ENCODE measurements at regions not wholly inside any gene's neighbourhood (a gene's known extent, or its start where the extent isn't known, plus 50 kb on each side); places are given as distances from the start of the nearest gene placed in this dataset.

- TF ChIP-seq, protein P1, sequence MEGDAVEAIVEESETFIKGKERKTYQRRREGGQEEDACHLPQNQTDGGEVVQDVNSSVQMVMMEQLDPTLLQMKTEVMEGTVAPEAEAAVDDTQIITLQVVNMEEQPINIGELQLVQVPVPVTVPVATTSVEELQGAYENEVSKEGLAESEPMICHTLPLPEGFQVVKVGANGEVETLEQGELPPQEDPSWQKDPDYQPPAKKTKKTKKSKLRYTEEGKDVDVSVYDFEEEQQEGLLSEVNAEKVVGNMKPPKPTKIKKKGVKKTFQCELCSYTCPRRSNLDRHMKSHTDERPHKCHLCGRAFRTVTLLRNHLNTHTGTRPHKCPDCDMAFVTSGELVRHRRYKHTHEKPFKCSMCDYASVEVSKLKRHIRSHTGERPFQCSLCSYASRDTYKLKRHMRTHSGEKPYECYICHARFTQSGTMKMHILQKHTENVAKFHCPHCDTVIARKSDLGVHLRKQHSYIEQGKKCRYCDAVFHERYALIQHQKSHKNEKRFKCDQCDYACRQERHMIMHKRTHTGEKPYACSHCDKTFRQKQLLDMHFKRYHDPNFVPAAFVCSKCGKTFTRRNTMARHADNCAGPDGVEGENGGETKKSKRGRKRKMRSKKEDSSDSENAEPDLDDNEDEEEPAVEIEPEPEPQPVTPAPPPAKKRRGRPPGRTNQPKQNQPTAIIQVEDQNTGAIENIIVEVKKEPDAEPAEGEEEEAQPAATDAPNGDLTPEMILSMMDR (IDR thresholded peaks at IDR 0.05; ENCODE audit: insufficient read depth, low read length, poor library complexity, severe bottlenecking) = no peak
- DNase-seq (ENCODE audit: extremely low read depth, insufficient read length) = no peak
- H3K27me3 ChIP-seq (replicated peaks; ENCODE audit: control insufficient read depth, insufficient read depth, low read length) = no peaks in the 10 kb centered on the region
- H3K4me3 ChIP-seq (replicated peaks; ENCODE audit: low read depth, low read length) = no peak overlapping the region
- no peaks in the 10 kb centered on the region for H3K36me3 ChIP-seq (ENCODE audit: control insufficient read depth, insufficient read depth, low read length)
These were observed 174.9 kb upstream of the PAPPA start for GRCh38 chr9:115978659-115979096.

DNA sequence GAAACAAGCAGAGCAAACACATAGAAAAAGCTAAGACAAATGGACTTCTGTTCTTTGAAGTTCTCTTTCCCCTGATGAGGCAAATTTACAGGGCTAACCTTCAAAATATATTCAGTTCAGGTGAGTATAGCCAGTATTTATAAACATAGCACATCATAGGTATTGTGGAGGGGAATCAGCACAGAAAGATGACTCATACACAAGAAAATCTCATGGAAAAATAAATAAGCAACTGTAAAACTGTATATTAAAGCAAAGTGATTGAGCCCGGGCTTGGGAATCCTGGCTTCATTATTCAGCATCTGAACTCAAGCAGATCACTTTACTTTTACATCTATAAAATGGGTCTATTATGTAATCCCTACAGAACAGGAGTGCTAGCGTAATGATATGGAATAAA lies 173.5 kb upstream of the PAPPA start:
- no peak overlapping the region for H3K4me3 ChIP-seq (replicated peaks; ENCODE audit: low read depth, low read length)
- TF ChIP-seq, protein P1 (IDR thresholded peaks at IDR 0.05; ENCODE audit: insufficient read depth, low read length, poor library complexity, severe bottlenecking) = no peak
- no peak for DNase-seq (ENCODE audit: extremely low read depth, insufficient read length)
- no peaks in the 10 kb centered on the region for H3K36me3 ChIP-seq (ENCODE audit: control insufficient read depth, insufficient read depth, low read length)
- H3K27me3 ChIP-seq (replicated peaks; ENCODE audit: control insufficient read depth, insufficient read depth, low read length) = no peaks in the 10 kb centered on the region

DNA sequence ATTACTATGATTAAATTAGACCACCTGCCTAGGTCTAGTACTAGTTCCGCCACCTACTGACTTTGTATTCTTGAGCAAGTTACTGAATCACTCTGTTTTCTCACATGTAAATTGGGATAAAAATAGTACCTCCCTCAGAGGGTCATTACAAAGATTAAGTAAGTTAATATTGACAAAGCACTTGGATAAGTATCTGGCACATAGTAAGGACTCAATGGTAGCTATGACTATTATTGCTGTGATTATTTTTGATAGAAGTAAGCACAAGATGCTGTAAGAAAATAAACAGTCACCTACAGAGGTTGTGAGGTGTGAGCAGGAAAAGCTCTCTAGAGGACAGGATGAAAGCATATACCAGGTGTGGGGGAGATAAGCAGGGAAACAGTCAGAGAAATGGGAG lies 173.1 kb upstream of the PAPPA start:
- TF ChIP-seq, protein P1 (IDR thresholded peaks at IDR 0.05; ENCODE audit: insufficient read depth, low read length, poor library complexity, severe bottlenecking) = no peak
- no peak overlapping the region for H3K4me3 ChIP-seq (replicated peaks; ENCODE audit: low read depth, low read length)
- no peaks in the 10 kb centered on the region for H3K27me3 ChIP-seq (replicated peaks; ENCODE audit: control insufficient read depth, insufficient read depth, low read length)
- no peak for DNase-seq (ENCODE audit: extremely low read depth, insufficient read length)
- no peaks in the 10 kb centered on the region for H3K36me3 ChIP-seq (ENCODE audit: control insufficient read depth, insufficient read depth, low read length)

DNA sequence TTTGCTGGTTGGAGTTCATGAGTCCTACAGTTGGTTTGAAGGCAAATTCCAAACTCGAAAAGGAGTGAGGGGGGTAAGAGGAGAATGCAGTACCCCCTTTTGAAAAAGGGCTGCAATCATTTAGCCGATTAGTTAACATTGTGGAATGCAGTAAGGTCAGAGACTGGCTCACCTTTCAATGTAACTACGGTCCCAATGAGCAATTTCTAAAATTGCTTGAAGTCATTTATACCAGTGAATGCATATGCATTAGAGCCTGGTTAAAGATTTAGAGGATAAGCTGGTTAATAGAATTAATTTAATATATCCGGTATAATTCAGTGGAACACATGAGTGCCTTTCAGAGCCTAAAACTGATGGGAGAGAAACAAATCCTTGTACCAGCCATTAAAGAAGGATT lies 172.6 kb upstream of the PAPPA start:
- Histone ChIP-seq H3K4me3 (replicated peaks; ENCODE audit: low read depth, low read length) (no peak overlapping the region), H3K27me3 (replicated peaks; ENCODE audit: control insufficient read depth, insufficient read depth, low read length) (no peaks in the 10 kb centered on the region), H3K36me3 (ENCODE audit: control insufficient read depth, insufficient read depth, low read length) (no peaks in the 10 kb centered on the region)
- no peak for DNase-seq (ENCODE audit: extremely low read depth, insufficient read length)
- TF ChIP-seq, protein P1 (IDR thresholded peaks at IDR 0.05; ENCODE audit: insufficient read depth, low read length, poor library complexity, severe bottlenecking) = no peak

DNA sequence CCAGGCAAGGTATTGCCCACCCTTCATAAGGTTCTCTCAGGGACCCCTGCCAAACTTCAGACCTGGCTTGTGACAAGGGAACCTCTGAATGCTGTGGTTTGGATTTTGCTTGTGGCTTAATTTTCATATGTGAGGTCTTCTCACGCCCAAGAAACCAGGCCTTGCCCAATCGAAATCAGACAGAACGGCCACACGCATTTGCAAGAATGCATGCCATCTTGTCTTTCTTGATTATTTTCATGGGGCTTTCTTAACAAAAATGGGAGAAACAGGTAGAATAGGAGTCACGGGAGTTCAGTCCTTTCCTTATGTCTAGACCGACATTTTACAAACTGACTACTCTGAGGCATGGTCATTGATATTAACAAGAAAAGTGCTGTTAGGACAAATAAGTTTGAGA lies 170.2 kb upstream of the PAPPA start:
- TF ChIP-seq, protein P1 (IDR thresholded peaks at IDR 0.05; ENCODE audit: insufficient read depth, low read length, poor library complexity, severe bottlenecking) = no peak
- no peak for DNase-seq (ENCODE audit: extremely low read depth, insufficient read length)
- no peak overlapping the region for H3K4me3 ChIP-seq (replicated peaks; ENCODE audit: low read depth, low read length)
- H3K36me3 ChIP-seq (ENCODE audit: control insufficient read depth, insufficient read depth, low read length) = no peaks in the 10 kb centered on the region
- no peaks in the 10 kb centered on the region for H3K27me3 ChIP-seq (replicated peaks; ENCODE audit: control insufficient read depth, insufficient read depth, low read length)

- DNase-seq (ENCODE audit: extremely low read depth, insufficient read length) = no peak
- H3K27me3 ChIP-seq (replicated peaks; ENCODE audit: control insufficient read depth, insufficient read depth, low read length) = no peaks in the 10 kb centered on the region
- TF ChIP-seq, protein P1 (IDR thresholded peaks at IDR 0.05; ENCODE audit: insufficient read depth, low read length, poor library complexity, severe bottlenecking) = no peak
- H3K36me3 ChIP-seq (ENCODE audit: control insufficient read depth, insufficient read depth, low read length) = no peaks in the 10 kb centered on the region
- no peak overlapping the region for H3K4me3 ChIP-seq (replicated peaks; ENCODE audit: low read depth, low read length)
These were observed 167.9 kb upstream of the PAPPA start for GRCh38 chr9:115985657-115986056.

Data from GM06990 (cell line).